ENCODE measurements at regions not wholly inside any gene's neighbourhood (a gene's known extent, or its start where the extent isn't known, plus 50 kb on each side); places are given as distances from the start of the nearest gene placed in this dataset.

DNA sequence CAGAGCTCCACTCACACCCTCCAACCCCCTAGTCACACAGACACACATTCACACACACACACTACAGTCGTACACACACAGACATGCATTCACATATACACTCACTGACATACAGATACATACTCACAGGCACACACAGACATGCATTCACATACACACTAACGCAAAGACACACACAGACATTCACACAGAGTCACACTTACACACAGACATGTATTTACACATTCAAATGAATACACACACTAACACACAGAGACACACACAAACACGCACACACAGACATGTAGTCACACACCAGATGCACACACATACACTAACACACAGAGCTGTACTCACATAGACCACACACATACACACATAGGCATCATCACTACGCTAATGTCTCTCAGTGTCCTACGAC, 58.0 kb upstream of the MYL10 start:
- TF ChIP-seq CTCF (IDR thresholded peaks at IDR 0.05) (no peak), POLR2A (IDR thresholded peaks at IDR 0.05) (no peak)

Measured in body of pancreas (tissue), 4 donors.